CD14-positive monocyte (primary cell): ENCODE measurements at regions not wholly inside any gene's neighbourhood (a gene's known extent, or its start where the extent isn't known, plus 50 kb on each side); places are given as distances from the start of the nearest gene placed in this dataset.

Experiments used
- DNase-seq, 3 donors: peaks; one replicate each; pipeline ENCODE4 v3.0.0-alpha.2; 2011 to 2022
- H2AFZ ChIP-seq: 2 replicates; pipeline ENCODE4 v1.6.0; 2012; ENCODE audit warnings: mild to moderate bottlenecking, low read depth, low read length, inconsistent platforms; ENCODE audit not compliant: insufficient read depth, poor library complexity, severe bottlenecking
- H3K27ac ChIP-seq, 2 donors: 1 replicate in 1 of 2; 2 replicates in 1 of 2; pipeline ENCODE4 v1.5.1; 2012 to 2013; ENCODE audit warnings: low read length in 2 of 2, control low read depth in 1 of 2, inconsistent platforms in 1 of 2, low read depth in 1 of 2, mild to moderate bottlenecking in 1 of 2
- H3K27me3 ChIP-seq, 2 donors: one replicate each; pipeline versions ENCODE4 v1.6.0 to v1.6.1; 2011 to 2013; ENCODE audit warnings: low read length in 2 of 2; ENCODE audit not compliant: control insufficient read depth in 2 of 2, insufficient read depth in 2 of 2
- H3K36me3 ChIP-seq, 2 donors: replicated peaks in 1 of 2; 1 replicate in 1 of 2; 2 replicates in 1 of 2; pipeline versions ENCODE4 v1.5.1 to v1.6.1; 2012 to 2013; ENCODE audit warnings: low read length in 2 of 2, control low read depth in 1 of 2, inconsistent platforms in 1 of 2, mild to moderate bottlenecking in 1 of 2; ENCODE audit not compliant: insufficient read depth in 2 of 2, control insufficient read depth in 1 of 2
- H3K4me1 ChIP-seq, 2 donors: 1 replicate in 1 of 2; 2 replicates in 1 of 2; pipeline versions ENCODE4 v1.5.1 to v1.6.1; 2012 to 2013; ENCODE audit warnings: low read length in 2 of 2, control low read depth in 1 of 2, inconsistent platforms in 1 of 2, mild to moderate bottlenecking in 1 of 2, moderate library complexity in 1 of 2; ENCODE audit not compliant: insufficient read depth in 2 of 2, control insufficient read depth in 1 of 2
- H3K4me2 ChIP-seq: replicated peaks from 2 replicates; pipeline ENCODE3; 2012; ENCODE audit warnings: low read length, moderate library complexity, mild to moderate bottlenecking; ENCODE audit not compliant: poor library complexity, severe bottlenecking; ENCODE audit errors: extremely low read depth
- H3K4me3 ChIP-seq, 3 experiments: fragments of 200-600 bp in 1 of 3; sonication (generic) in 1 of 3; replicated peaks in 1 of 3; 1 replicate in 2 of 3; 2 replicates in 1 of 3; pipeline ENCODE4 v1.5.1; 2011 to 2013; ENCODE audit warnings: low read length in 3 of 3, mild to moderate bottlenecking in 3 of 3, control low read depth in 2 of 3, low read depth in 2 of 3, inconsistent platforms in 1 of 3, moderate library complexity in 1 of 3
- H3K79me2 ChIP-seq: 2 replicates; pipeline ENCODE4 v1.6.0; 2012; ENCODE audit warnings: mild to moderate bottlenecking, control low read depth, inconsistent platforms, low read length, moderate library complexity; ENCODE audit not compliant: insufficient read depth
- H3K9ac ChIP-seq: 2 replicates; pipeline ENCODE4 v1.6.0; 2017; ENCODE audit warnings: low read length, mild to moderate bottlenecking; ENCODE audit not compliant: insufficient read depth, poor library complexity, severe bottlenecking
- H3K9me3 ChIP-seq, 2 donors: replicated peaks in 1 of 2; 1 replicate in 1 of 2; 2 replicates in 1 of 2; pipeline versions ENCODE4 v1.5.1 to v1.6.1; 2012 to 2013; ENCODE audit warnings: low read length in 2 of 2, control low read depth in 1 of 2; ENCODE audit not compliant: control insufficient read depth in 1 of 2, insufficient read depth in 1 of 2
- H4K20me1 ChIP-seq: 2 replicates; pipeline ENCODE4 v1.6.0; 2012; ENCODE audit warnings: mild to moderate bottlenecking, low read length, control low read depth, moderate library complexity; ENCODE audit not compliant: insufficient read depth
- H3K27ac Mint-ChIP-seq, 7 donors: one replicate each; pipeline ENCODE4 v1.8.0; 2020; ENCODE audit warnings: mild to moderate bottlenecking in 7 of 7, mixed read lengths in 7 of 7, moderate library complexity in 6 of 7, inconsistent platforms in 2 of 7
- H3K27me3 Mint-ChIP-seq, 3 donors: one replicate each; pipeline ENCODE4 v1.8.0; 2021 to 2022; ENCODE audit warnings: low read depth in 3 of 3, mild to moderate bottlenecking in 3 of 3, mixed read lengths in 3 of 3, moderate library complexity in 3 of 3, inconsistent platforms in 1 of 3
- H3K36me3 Mint-ChIP-seq, 2 donors: one replicate each; pipeline ENCODE4 v1.8.0; 2020; ENCODE audit warnings: mixed read lengths in 2 of 2, inconsistent platforms in 1 of 2, mild to moderate bottlenecking in 1 of 2
- H3K4me1 Mint-ChIP-seq: one replicate; pipeline ENCODE4 v1.8.0; 2020; ENCODE audit warnings: mild to moderate bottlenecking, mixed read lengths
- H3K4me3 Mint-ChIP-seq, 2 donors: one replicate each; pipeline ENCODE4 v1.8.0; 2020; ENCODE audit warnings: mild to moderate bottlenecking in 2 of 2, mixed read lengths in 2 of 2, moderate library complexity in 1 of 2
- H3K9me3 Mint-ChIP-seq, 7 donors: one replicate each; pipeline ENCODE4 v1.8.0; 2020 to 2022; ENCODE audit warnings: mixed read lengths in 7 of 7, mild to moderate bottlenecking in 6 of 7, moderate library complexity in 6 of 7, inconsistent platforms in 2 of 7
- CTCF ChIP-seq: fragments of 200-600 bp; IDR thresholded peaks from one replicate; pipeline ENCODE4 v1.8.0; 2022; ENCODE audit warnings: antibody characterized with exemption, mild to moderate bottlenecking
- WGBS: methylation state at CpG from one replicate; pipeline ENCODE4 v1.1.5; 2013; ENCODE audit warnings: missing lambda C conversion rate; ENCODE audit not compliant: insufficient coverage; 5-methylcytosine and 5-hydroxymethylcytosine counted together
- intact Hi-C, 2 donors: fragments of 100-400 bp; cut with micrococcal nuclease; formaldehyde crosslinking; loops; one replicate each; pipeline versions ENCODE4 v1.15.0 to v1.15.1; 2023

- Mint-ChIP-seq H3K36me3 (no peaks in the 10 kb centered on the region), H3K27me3 (peaks cover 0 to 11% (median 9%) of the 10 kb centered on the region in 3 donors), H3K27ac (peak overlapping the region in 1 of 7 donors; percentile 67), H3K9me3 (no peaks in the 10 kb centered on the region), H3K4me1 (peaks cover 20% of the 10 kb centered on the region), H3K4me3 (no peak overlapping the region)
- Histone ChIP-seq H4K20me1 (no peaks in the 10 kb centered on the region), H3K4me2 (no peak overlapping the region), H3K4me3 (no peak overlapping the region), H3K9ac (no peak overlapping the region), H3K79me2 (no peaks in the 10 kb centered on the region), H3K27me3 (no peaks in the 10 kb centered on the region), H3K27ac (no peak overlapping the region), H3K9me3 (no peaks in the 10 kb centered on the region), H3K4me1 (peaks cover 14 to 16% of the 10 kb centered on the region in 2 donors), H3K36me3 (no peaks in the 10 kb centered on the region), H2AFZ (no peak overlapping the region)
- intact Hi-C loops, result loop anchor here in 1 of 2 donors (2.0 kb wide), 1 partner anchor 16 kb away; no protein-coding TSS in a partner anchor
- no peak for DNase-seq
- WGBS, result 95% methylated on average over 18 of the region's 18 CpGs
- TF ChIP-seq CTCF, result no peak
Observed at GRCh38 chr10:3420527-3421469, 248.2 kb upstream of the PITRM1 start.

GRCh38 chr10:3419719-3420495 is 247.3 kb upstream of the PITRM1 start:
- Histone ChIP-seq H3K79me2 (no peaks in the 10 kb centered on the region), H3K4me3 (no peak overlapping the region), H3K4me2 (no peak overlapping the region), H3K27me3 (no peaks in the 10 kb centered on the region), H3K9me3 (no peaks in the 10 kb centered on the region), H3K36me3 (no peaks in the 10 kb centered on the region), H3K9ac (no peak overlapping the region), H2AFZ (no peak overlapping the region), H3K27ac (no peak overlapping the region), H4K20me1 (no peaks in the 10 kb centered on the region), H3K4me1 (peaks cover 14 to 16% of the 10 kb centered on the region in 2 donors)
- DNase-seq, result no peak
- H3K27ac Mint-ChIP-seq, result peak overlapping the region in 2 of 7 donors; percentile 74 to 80
- H3K36me3 Mint-ChIP-seq, result no peaks in the 10 kb centered on the region
- H3K9me3 Mint-ChIP-seq, result no peaks in the 10 kb centered on the region
- H3K27me3 Mint-ChIP-seq, result peaks cover 0 to 9% (median 9%) of the 10 kb centered on the region in 3 donors
- 39% methylated on average over 7 of the region's 12 CpGs for WGBS
- intact Hi-C loops, result loop anchor here in 1 of 2 donors (2.0 kb wide), 1 partner anchor 17 kb away; no protein-coding TSS in a partner anchor
- TF ChIP-seq CTCF, result no peak
- peaks cover 20% of the 10 kb centered on the region for H3K4me1 Mint-ChIP-seq
- H3K4me3 Mint-ChIP-seq, result peak overlapping the region in 1 of 2 donors; percentile 72
